ENCODE measurements at regions not wholly inside any gene's neighbourhood (a gene's known extent, or its start where the extent isn't known, plus 50 kb on each side); places are given as distances from the start of the nearest gene placed in this dataset.

- Histone ChIP-seq H3K4me1 (peaks cover 22% of the 10 kb centered on the region), H3K9ac (no peak overlapping the region), H3K36me3 (no peaks in the 10 kb centered on the region), H3K4me2 (no peak overlapping the region), H3K4me3 (no peak overlapping the region), H3K9me3 (peaks cover 24% of the 10 kb centered on the region), H3K27ac (no peak overlapping the region), H3K27me3 (peaks cover 2% of the 10 kb centered on the region; the same call in 1 of the 2 replicates), H4K20me1 (peaks cover 13% of the 10 kb centered on the region; the same call in 1 of the 2 replicates)
- no peak for TF ChIP-seq Cebpa-rat (IDR thresholded peaks at IDR 0.05)
These were observed 239.0 kb downstream of the EIPR1 start for GRCh38 chr2:3138621-3139020.

GRCh38 chr2:3137651-3138300 is 239.8 kb downstream of the EIPR1 start:
- peaks cover 24% of the 10 kb centered on the region for H3K9me3 ChIP-seq
- H3K4me3 ChIP-seq, result no peak overlapping the region
- H4K20me1 ChIP-seq, result peaks cover 6% of the 10 kb centered on the region; the same call in 1 of the 2 replicates
- H3K9ac ChIP-seq, result no peak overlapping the region
- H3K36me3 ChIP-seq, result no peaks in the 10 kb centered on the region
- H3K4me2 ChIP-seq, result no peak overlapping the region
- H3K4me1 ChIP-seq, result peaks cover 14% of the 10 kb centered on the region
- no peak for TF ChIP-seq Cebpa-rat (IDR thresholded peaks at IDR 0.05)
- H3K27me3 ChIP-seq, result no peaks in the 10 kb centered on the region
- no peak overlapping the region for H3K27ac ChIP-seq

GRCh38 chr2:3135676-3136075 is 241.9 kb downstream of the EIPR1 start:
- no peak for TF ChIP-seq Cebpa-rat (IDR thresholded peaks at IDR 0.05)
- H3K27me3 ChIP-seq, result no peaks in the 10 kb centered on the region
- H4K20me1 ChIP-seq, result no peaks in the 10 kb centered on the region
- H3K4me3 ChIP-seq, result no peak overlapping the region
- no peak overlapping the region for H3K27ac ChIP-seq
- H3K4me2 ChIP-seq, result no peak overlapping the region
- no peaks in the 10 kb centered on the region for H3K36me3 ChIP-seq
- H3K9me3 ChIP-seq, result peaks cover 16% of the 10 kb centered on the region; the same call in 1 of the 2 replicates
- no peak overlapping the region for H3K9ac ChIP-seq
- peaks cover 22% of the 10 kb centered on the region for H3K4me1 ChIP-seq

- H3K4me2 ChIP-seq, result no peak overlapping the region
- H3K27ac ChIP-seq, result no peak overlapping the region
- H4K20me1 ChIP-seq, result no peaks in the 10 kb centered on the region
- TF ChIP-seq Cebpa-rat (IDR thresholded peaks at IDR 0.05), result no peak
- H3K9me3 ChIP-seq, result peaks cover 16% of the 10 kb centered on the region; the same call in 1 of the 2 replicates
- no peak overlapping the region for H3K4me3 ChIP-seq
- H3K27me3 ChIP-seq, result no peaks in the 10 kb centered on the region
- H3K36me3 ChIP-seq, result no peaks in the 10 kb centered on the region
- no peak overlapping the region for H3K9ac ChIP-seq
- H3K4me1 ChIP-seq, result peaks cover 37% of the 10 kb centered on the region
These were observed 243.5 kb downstream of the EIPR1 start for GRCh38 chr2:3134026-3134571.

- Histone ChIP-seq H4K20me1 (no peaks in the 10 kb centered on the region), H3K27ac (no peak overlapping the region), H3K4me1 (peaks cover 48% of the 10 kb centered on the region), H3K9me3 (peaks cover 16% of the 10 kb centered on the region; the same call in 1 of the 2 replicates), H3K4me3 (no peak overlapping the region), H3K36me3 (no peaks in the 10 kb centered on the region), H3K9ac (no peak overlapping the region), H3K4me2 (no peak overlapping the region), H3K27me3 (no peaks in the 10 kb centered on the region)
- TF ChIP-seq Cebpa-rat (IDR thresholded peaks at IDR 0.05), result no peak
These were observed 244.7 kb downstream of the EIPR1 start for GRCh38 chr2:3132966-3133365.

GRCh38 chr2:3132466-3132865 is 245.2 kb downstream of the EIPR1 start:
- H3K9ac ChIP-seq, result no peak overlapping the region
- peak overlapping the region; percentile 63 for H3K4me2 ChIP-seq
- no peak overlapping the region for H3K4me3 ChIP-seq
- peaks cover 16% of the 10 kb centered on the region; the same call in 1 of the 2 replicates for H3K9me3 ChIP-seq
- H3K36me3 ChIP-seq, result no peaks in the 10 kb centered on the region
- no peaks in the 10 kb centered on the region for H3K27me3 ChIP-seq
- no peaks in the 10 kb centered on the region for H4K20me1 ChIP-seq
- H3K4me1 ChIP-seq, result peaks cover 53% of the 10 kb centered on the region
- no peak for TF ChIP-seq Cebpa-rat (IDR thresholded peaks at IDR 0.05)
- no peak overlapping the region for H3K27ac ChIP-seq

- Histone ChIP-seq H3K4me1 (peaks cover 60% of the 10 kb centered on the region), H3K4me2 (peak overlapping the region; percentile 63), H3K9me3 (peaks cover 16% of the 10 kb centered on the region; the same call in 1 of the 2 replicates), H3K9ac (no peak overlapping the region), H3K36me3 (no peaks in the 10 kb centered on the region), H3K27ac (no peak overlapping the region), H3K27me3 (no peaks in the 10 kb centered on the region), H4K20me1 (no peaks in the 10 kb centered on the region), H3K4me3 (no peak overlapping the region)
- no peak for TF ChIP-seq Cebpa-rat (IDR thresholded peaks at IDR 0.05)
These were observed 245.8 kb downstream of the EIPR1 start for GRCh38 chr2:3131636-3132326.

- H4K20me1 ChIP-seq, result no peaks in the 10 kb centered on the region
- H3K36me3 ChIP-seq, result no peaks in the 10 kb centered on the region
- H3K4me1 ChIP-seq, result peaks cover 67% of the 10 kb centered on the region
- H3K9ac ChIP-seq, result no peak overlapping the region
- no peak overlapping the region for H3K4me3 ChIP-seq
- H3K27me3 ChIP-seq, result no peaks in the 10 kb centered on the region
- H3K9me3 ChIP-seq, result peaks cover 13% of the 10 kb centered on the region; the same call in 1 of the 2 replicates
- TF ChIP-seq Cebpa-rat (IDR thresholded peaks at IDR 0.05), result no peak
- H3K27ac ChIP-seq, result no peak overlapping the region
- peak overlapping the region; percentile 63 for H3K4me2 ChIP-seq
These were observed 246.6 kb downstream of the EIPR1 start for GRCh38 chr2:3130889-3131635.

GRCh38 chr2:3130444-3130843 is 247.2 kb downstream of the EIPR1 start:
- Histone ChIP-seq H3K4me2 (peak overlapping the region; percentile 63), H3K9ac (no peak overlapping the region), H4K20me1 (no peaks in the 10 kb centered on the region), H3K4me1 (peaks cover 68% of the 10 kb centered on the region), H3K27me3 (no peaks in the 10 kb centered on the region), H3K9me3 (0 out of 2 replicates have a peak, but pooled peaks cover 8% of the 10 kb centered on the region), H3K4me3 (no peak overlapping the region), H3K36me3 (no peaks in the 10 kb centered on the region), H3K27ac (no peak overlapping the region)
- no peak for TF ChIP-seq Cebpa-rat (IDR thresholded peaks at IDR 0.05)
